SK-N-SH (cell line): ENCODE measurements at regions not wholly inside any gene's neighbourhood (a gene's known extent, or its start where the extent isn't known, plus 50 kb on each side); places are given as distances from the start of the nearest gene placed in this dataset.

Experiments used
- CTCF ChIA-PET: fragments of 300-600, 350-600 bp; formaldehyde crosslinking; extraction: SDS; loops from one replicate; lab custom pipeline; 2021; lab: Yijun Ruan, JAX
- POLR2A ChIA-PET: fragments of 350-600 bp; sonication (Branson Sonifier 250); formaldehyde crosslinking; extraction: SDS; loops from one replicate; lab custom pipeline; 2020; ENCODE audit warnings: antibody characterized with exemption, inconsistent platforms; lab: Yijun Ruan, JAX
- DNase-seq: peaks from one replicate; pipeline ENCODE4 v3.0.0; 2012
- H2AFZ ChIP-seq: fragments of 200-600 bp; sonication (generic); 2 replicates; pipeline ENCODE4 v1.8.1; 2016; ENCODE audit warnings: antibody characterized with exemption, mild to moderate bottlenecking, low read depth
- H3F3A ChIP-seq: fragments of 200-600 bp; sonication (generic); replicated peaks from 2 replicates; pipeline ENCODE3; 2016; ENCODE audit warnings: antibody characterized with exemption, mild to moderate bottlenecking; ENCODE audit not compliant: insufficient read depth
- H3K27ac ChIP-seq, 2 experiments: fragments of 200-500 bp in 1 of 2; fragments of 200-600 bp in 1 of 2; sonication (Bioruptor generic) in 1 of 2; sonication (generic), shearing (Covaris generic) in 1 of 2; 2 replicates each; pipeline versions ENCODE4 v1.5.1 to v1.6.1; 2014 to 2016; ENCODE audit warnings: low read depth in 2 of 2, inconsistent platforms in 1 of 2, low read length in 1 of 2, mild to moderate bottlenecking in 1 of 2, mixed read lengths in 1 of 2
- H3K27me3 ChIP-seq: fragments of 200-600 bp; sonication (generic), shearing (Covaris generic); 2 replicates; pipeline ENCODE4 v1.6.1; 2016; ENCODE audit warnings: mixed run types; ENCODE audit not compliant: insufficient read depth
- H3K36me3 ChIP-seq, 2 experiments: fragments of 200-500 bp in 1 of 2; fragments of 200-600 bp in 1 of 2; sonication (Bioruptor generic) in 1 of 2; sonication (generic) in 1 of 2; replicated peaks in 1 of 2; 2 replicates each; pipeline versions ENCODE3 to v1.5.1; 2014 to 2016; ENCODE audit warnings: low read length in 1 of 2, mild to moderate bottlenecking in 1 of 2; ENCODE audit not compliant: insufficient read depth in 2 of 2, control insufficient read depth in 1 of 2
- H3K4me1 ChIP-seq, 2 experiments: fragments of 200-500 bp in 1 of 2; fragments of 200-600 bp in 1 of 2; sonication (Bioruptor generic) in 1 of 2; sonication (generic), shearing (Covaris generic) in 1 of 2; 2 replicates each; pipeline versions ENCODE4 v1.5.1 to v1.6.1; 2014 to 2016; ENCODE audit warnings: low read depth in 1 of 2, low read length in 1 of 2, mixed run types in 1 of 2; ENCODE audit not compliant: insufficient read depth in 2 of 2, control insufficient read depth in 1 of 2
- H3K4me2 ChIP-seq: fragments of 200-600 bp; sonication (generic), shearing (Covaris generic); 2 replicates; pipeline ENCODE4 v1.6.1; 2017; ENCODE audit warnings: mixed run types
- H3K4me3 ChIP-seq, 2 experiments: fragments of 200-500 bp in 1 of 2; fragments of 200-600 bp in 1 of 2; sonication (Bioruptor generic) in 1 of 2; sonication (generic), shearing (Covaris generic) in 1 of 2; 2 replicates each; pipeline versions ENCODE4 v1.5.1 to v1.8.1; 2014 to 2016; ENCODE audit warnings: low read depth in 2 of 2, inconsistent platforms in 1 of 2, low read length in 1 of 2, mild to moderate bottlenecking in 1 of 2, mixed read lengths in 1 of 2, moderate library complexity in 1 of 2
- H3K79me2 ChIP-seq: fragments of 200-600 bp; sonication (generic); 2 replicates; pipeline ENCODE4 v1.8.1; 2017; ENCODE audit warnings: mild to moderate bottlenecking; ENCODE audit not compliant: insufficient read depth
- H3K9ac ChIP-seq: fragments of 200-600 bp; sonication (generic); 2 replicates; pipeline ENCODE4 v1.6.1; 2017; ENCODE audit warnings: mixed run types
- H3K9me2 ChIP-seq: fragments of 200-600 bp; sonication (generic); 2 replicates; pipeline ENCODE4 v1.6.1; 2017; ENCODE audit warnings: mixed run types
- H3K9me3 ChIP-seq: fragments of 200-600 bp; sonication (generic); 2 replicates; pipeline ENCODE4 v1.6.1; 2017; ENCODE audit warnings: mixed run types, mild to moderate bottlenecking, moderate library complexity
- H4K20me1 ChIP-seq: fragments of 200-600 bp; sonication (generic); 2 replicates; pipeline ENCODE4 v1.6.1; 2017; ENCODE audit warnings: mild to moderate bottlenecking, mixed run types; ENCODE audit not compliant: insufficient read depth
- CHD2 ChIP-seq: fragments of 150-350 bp; IDR thresholded peaks from 2 replicates; pipeline ENCODE4 v1.6.1; 2018; ENCODE audit warnings: low read length; ENCODE audit not compliant: partially characterized antibody
- EP300 ChIP-seq, 2 experiments: IDR thresholded peaks; 2 replicates each; pipeline versions ENCODE4 v1.4.0 to v1.6.1; 2012; ENCODE audit warnings: borderline replicate concordance in 1 of 2, low read depth in 1 of 2, low read length in 1 of 2
- FOSL2 ChIP-seq: IDR thresholded peaks from 2 replicates; pipeline ENCODE4 v1.4.0; 2012; ENCODE audit warnings: low read depth, mild to moderate bottlenecking, moderate library complexity, borderline replicate concordance
- FOXM1 ChIP-seq: IDR thresholded peaks from 2 replicates; pipeline ENCODE4 v1.4.0; 2012; ENCODE audit warnings: low read depth, mild to moderate bottlenecking
- GATA2 ChIP-seq: sonication (generic); formaldehyde crosslinking; IDR thresholded peaks from 2 replicates; pipeline ENCODE4 v1.5.0; 2020; ENCODE audit warnings: mild to moderate bottlenecking, missing genetic modification reagents
- JUND ChIP-seq: IDR thresholded peaks from 2 replicates; pipeline ENCODE4 v1.4.0; 2012
- MEF2A ChIP-seq: IDR thresholded peaks from 2 replicates; pipeline ENCODE4 v1.4.0; 2012; ENCODE audit warnings: low read depth, borderline replicate concordance
- MXI1 ChIP-seq: IDR thresholded peaks from 2 replicates; pipeline ENCODE4 v1.6.1; 2012; ENCODE audit warnings: mild to moderate bottlenecking, low read depth, low read length, improper control_type of control experiment
- NFIC ChIP-seq: IDR thresholded peaks from 2 replicates; pipeline ENCODE4 v1.4.0; 2012; ENCODE audit warnings: borderline replicate concordance
- PBX3 ChIP-seq: IDR thresholded peaks from 2 replicates; pipeline ENCODE4; 2012
- POLR2AphosphoS5 ChIP-seq: IDR thresholded peaks from 2 replicates; pipeline ENCODE4 v1.6.1; 2012; ENCODE audit warnings: low read depth, low read length
- RAD21 ChIP-seq: IDR thresholded peaks from 2 replicates; pipeline ENCODE4 v1.6.1; 2012; ENCODE audit warnings: mild to moderate bottlenecking, low read length
- RCOR1 ChIP-seq: fragments of 150-350 bp; IDR thresholded peaks from 2 replicates; pipeline ENCODE4 v1.6.1; 2017; ENCODE audit warnings: antibody characterized with exemption, low read length
- RXRA ChIP-seq: IDR thresholded peaks from 2 replicates; pipeline ENCODE4 v1.4.0; 2012; ENCODE audit warnings: low read depth, mild to moderate bottlenecking, borderline replicate concordance
- SIN3A ChIP-seq: IDR thresholded peaks from 2 replicates; pipeline ENCODE4 v1.6.1; 2012; ENCODE audit warnings: low read depth, mild to moderate bottlenecking, low read length, moderate library complexity, borderline replicate concordance
- SMC3 ChIP-seq: IDR thresholded peaks from 2 replicates; pipeline ENCODE4 v1.6.1; 2012; ENCODE audit warnings: low read depth, low read length, improper control_type of control experiment
- TCF12 ChIP-seq: IDR thresholded peaks from 2 replicates; pipeline ENCODE4 v1.4.0; 2012
- TEAD4 ChIP-seq: IDR thresholded peaks from 2 replicates; pipeline ENCODE4 v1.4.0; 2012; ENCODE audit warnings: mild to moderate bottlenecking, borderline replicate concordance; ENCODE audit not compliant: insufficient read depth
- USF1 ChIP-seq: IDR thresholded peaks from 2 replicates; pipeline ENCODE4 v1.4.0; 2012; ENCODE audit warnings: low read depth, borderline replicate concordance
- USF2 ChIP-seq: fragments of 150-350 bp; IDR thresholded peaks from 2 replicates; pipeline ENCODE4 v1.6.1; 2017; ENCODE audit warnings: antibody characterized with exemption, low read length, low read depth, borderline replicate concordance
- YY1 ChIP-seq: IDR thresholded peaks from 2 replicates; pipeline ENCODE4 v1.4.0; 2012; ENCODE audit warnings: low read depth, mild to moderate bottlenecking
- ZBTB33 ChIP-seq: IDR thresholded peaks from 2 replicates; pipeline ENCODE4 v1.4.0; 2012; ENCODE audit warnings: low read depth, borderline replicate concordance
- WGBS: methylation state at CpG from one replicate; pipeline ENCODE4 v1.1.6; 2017; ENCODE audit warnings: low lambda C conversion rate; 5-methylcytosine and 5-hydroxymethylcytosine counted together
- TF ChIP-seq, protein P1 (sequence below): IDR thresholded peaks from 2 replicates; pipeline ENCODE4 v1.4.0; 2012; ENCODE audit warnings: low read depth

DNA sequence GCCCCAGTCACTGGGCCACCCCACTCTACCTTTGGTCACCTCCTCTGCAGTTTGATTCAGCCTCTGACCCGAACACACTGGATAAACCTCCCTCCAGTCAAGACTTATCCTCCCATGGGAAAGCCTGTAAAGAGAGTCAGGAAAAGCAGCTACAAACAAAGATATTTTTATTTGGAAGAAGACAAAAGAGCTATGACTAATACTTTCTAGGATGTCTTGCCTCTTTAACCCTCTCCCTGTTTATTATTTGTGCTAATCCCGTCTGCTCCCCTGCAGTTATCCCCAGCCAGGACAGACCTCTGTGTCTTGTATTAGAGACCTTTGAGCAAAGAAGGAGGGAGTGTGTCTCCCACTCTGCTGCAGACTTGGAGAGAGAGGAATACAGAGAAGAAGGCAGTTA is 178.3 kb downstream of the EFNB2 start:
- Histone ChIP-seq H3K27me3 (no peaks in the 10 kb centered on the region), H3K4me1 (no peaks in the 10 kb centered on the region), H4K20me1 (no peaks in the 10 kb centered on the region), H3K36me3 (no peaks in the 10 kb centered on the region), H3K9ac (no peak overlapping the region), H3K9me3 (no peaks in the 10 kb centered on the region), H3K4me3 (no peak overlapping the region), H3K27ac (no peak overlapping the region), H3K79me2 (no peaks in the 10 kb centered on the region)
- POLR2A ChIA-PET, result no interaction called here
- TF ChIP-seq TCF12 (no peak), SIN3A (no peak), RCOR1 (no peak), POLR2AphosphoS5 (no peak), RAD21 (no peak), JUND (no peak), USF1 (no peak), USF2 (no peak), MXI1 (no peak), MEF2A (no peak), NFIC (no peak), FOXM1 (no peak), CHD2 (no peak)
- TF ChIP-seq, protein P1, sequence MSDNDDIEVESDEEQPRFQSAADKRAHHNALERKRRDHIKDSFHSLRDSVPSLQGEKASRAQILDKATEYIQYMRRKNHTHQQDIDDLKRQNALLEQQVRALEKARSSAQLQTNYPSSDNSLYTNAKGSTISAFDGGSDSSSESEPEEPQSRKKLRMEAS, result no peak
- TF ChIP-seq, all 33 proteins: peak for 0
- H3F3A ChIP-seq, result no peaks in the 10 kb centered on the region
- peak overlapping the region; percentile 51; the same call in 1 of the 2 replicates for H2AFZ ChIP-seq
- CTCF ChIA-PET, result no interaction called here
- H3K9me2 ChIP-seq, result no peaks in the 10 kb centered on the region
- WGBS, result 73% methylated on average over 2 of the region's 2 CpGs
- H3K4me2 ChIP-seq, result no peak overlapping the region
- no peak for DNase-seq

DNA sequence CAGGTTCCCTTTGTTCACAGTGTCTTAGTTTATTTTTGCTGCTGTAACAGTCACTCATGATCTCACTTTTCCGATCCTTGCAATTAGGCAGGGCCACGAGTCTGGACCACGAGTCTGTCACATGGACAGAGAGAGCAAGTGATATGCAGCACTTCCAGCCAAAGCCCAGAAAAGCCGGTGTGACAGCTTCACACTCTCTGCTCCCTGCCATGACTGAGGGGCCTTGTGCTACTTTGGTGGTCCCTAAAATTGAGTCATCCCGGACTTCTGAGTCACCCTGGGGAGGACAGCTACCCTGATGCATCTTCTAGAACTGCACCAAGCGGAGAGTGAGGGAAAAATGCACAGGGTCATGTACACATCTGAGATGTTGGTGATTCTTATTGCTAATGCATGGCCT is 179.6 kb downstream of the EFNB2 start:
- no peaks in the 10 kb centered on the region for H3K79me2 ChIP-seq
- 84% methylated on average over 5 of the region's 6 CpGs for WGBS
- no peak overlapping the region for H3K9ac ChIP-seq
- DNase-seq, result no peak
- H3K4me1 ChIP-seq, result no peaks in the 10 kb centered on the region
- H3K9me2 ChIP-seq, result no peaks in the 10 kb centered on the region
- H3K4me2 ChIP-seq, result no peak overlapping the region
- H3F3A ChIP-seq, result no peaks in the 10 kb centered on the region
- no peaks in the 10 kb centered on the region for H4K20me1 ChIP-seq
- CTCF ChIA-PET, result no interaction called here
- no peaks in the 10 kb centered on the region for H3K36me3 ChIP-seq
- H3K27ac ChIP-seq, result no peak overlapping the region
- H3K9me3 ChIP-seq, result no peaks in the 10 kb centered on the region
- H3K4me3 ChIP-seq, result no peak overlapping the region
- H2AFZ ChIP-seq, result no peak overlapping the region
- H3K27me3 ChIP-seq, result no peaks in the 10 kb centered on the region
- POLR2A ChIA-PET, result no interaction called here
- TF ChIP-seq TCF12 (no peak), SIN3A (no peak), GATA2 (no peak), USF1 (no peak), RXRA (no peak), PBX3 (no peak), USF2 (no peak), SMC3 (no peak), FOXM1 (no peak), FOSL2 (no peak), ZBTB33 (no peak), TEAD4 (no peak), EP300 (IDR thresholded peaks at IDR 0.05; ENCODE audit: borderline replicate concordance in 1 of 2, low read depth in 1 of 2, low read length in 1 of 2) (no peak), YY1 (no peak)
